ENCODE measurements at regions not wholly inside any gene's neighbourhood (a gene's known extent, or its start where the extent isn't known, plus 50 kb on each side); places are given as distances from the start of the nearest gene placed in this dataset.
A peak's percentile ranks its signal among the peaks of the same experiment; 100 is the strongest.
"Not testable (repeated sequence)": the region's sequence is repeated elsewhere in the genome, so short reads cannot be mapped to it uniquely, and the experiment has no call there.

DNA sequence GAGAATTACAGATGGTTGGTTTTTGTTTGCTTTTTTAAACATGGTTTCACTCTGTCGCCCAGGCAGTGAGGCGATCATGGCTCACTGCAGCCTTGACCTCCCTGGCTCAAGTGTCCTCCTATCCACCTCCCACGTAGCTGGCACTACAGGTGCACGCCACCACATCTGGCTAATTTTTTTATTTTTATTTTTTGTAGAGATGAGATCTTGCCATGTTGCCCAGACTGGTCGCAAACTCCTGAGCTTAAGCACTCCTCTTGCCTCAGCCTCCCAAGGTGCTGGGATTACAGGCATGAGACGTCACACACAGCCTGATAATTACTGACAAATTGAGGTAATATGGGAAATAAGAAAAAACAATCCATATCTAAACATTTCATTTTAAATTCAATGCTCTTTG lies 110.5 kb upstream of the ZSWIM2 start:
- H3K27ac Mint-ChIP-seq, result no peak overlapping the region
- no peaks in the 10 kb centered on the region for H3K9me3 Mint-ChIP-seq
- no peak for ATAC-seq (replicated peaks)
- no peaks in the 10 kb centered on the region for H3K4me1 Mint-ChIP-seq
- DNase-seq, result no peak
- no peaks in the 10 kb centered on the region for H3K27me3 Mint-ChIP-seq
- no peaks in the 10 kb centered on the region for H3K36me3 Mint-ChIP-seq
- no peak overlapping the region for H3K4me3 Mint-ChIP-seq

DNA sequence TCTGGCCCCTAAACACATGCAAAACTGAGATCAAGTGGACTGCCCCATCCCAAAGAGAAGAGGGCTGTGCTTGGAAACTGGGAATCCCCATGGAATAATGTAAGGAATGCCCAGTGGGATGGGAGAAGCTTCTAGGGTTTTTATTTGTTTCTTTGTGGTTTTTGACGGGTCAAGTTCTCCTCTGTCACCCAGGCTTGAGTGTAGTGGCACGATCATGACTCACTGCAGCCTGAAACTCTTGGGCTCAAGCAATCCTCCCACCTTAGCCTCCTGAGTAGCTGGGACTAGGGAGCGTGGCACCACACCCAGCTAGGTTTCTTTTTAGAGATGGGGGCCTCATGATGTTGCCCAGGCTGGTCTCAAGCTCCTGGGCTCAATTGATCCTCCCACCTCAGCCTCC lies 101.7 kb upstream of the ZSWIM2 start:
- H3K27ac Mint-ChIP-seq, result no peak overlapping the region
- H3K27me3 Mint-ChIP-seq, result no peaks in the 10 kb centered on the region
- ATAC-seq (replicated peaks) (no peak), DNase-seq (no peak)
- peaks cover 3 to 12% of the 10 kb centered on the region in 2 donors for H3K4me1 Mint-ChIP-seq
- H3K36me3 Mint-ChIP-seq, result no peaks in the 10 kb centered on the region
- no peaks in the 10 kb centered on the region for H3K9me3 Mint-ChIP-seq
- no peak overlapping the region for H3K4me3 Mint-ChIP-seq

DNA sequence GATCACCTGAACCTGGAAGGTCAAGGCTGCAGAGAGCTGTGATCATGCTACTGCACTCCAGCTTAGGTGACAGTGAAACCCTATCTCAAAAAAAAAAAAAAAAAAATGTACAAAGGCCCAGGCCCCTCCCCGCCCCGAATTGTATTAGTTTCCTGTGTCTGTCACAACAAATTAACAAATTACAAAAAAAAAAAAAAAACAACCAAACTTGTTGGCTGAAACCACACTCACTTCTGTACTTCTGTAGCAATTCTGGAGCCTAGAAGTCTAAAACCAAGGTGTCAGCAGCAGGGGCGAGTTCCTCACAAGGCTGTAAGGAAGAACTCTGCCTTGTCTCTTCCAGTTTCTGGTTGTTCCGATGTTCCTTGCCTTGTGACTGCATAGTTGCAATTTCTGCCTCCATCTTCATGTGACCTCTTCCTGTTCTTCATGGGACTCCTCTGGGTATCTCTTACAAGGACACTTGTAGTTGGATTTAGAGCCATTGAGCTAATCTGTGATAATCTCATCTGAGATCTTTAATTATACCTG lies 100.8 kb upstream of the ZSWIM2 start:
- ATAC-seq (replicated peaks) (no peak), DNase-seq (no peak)
- no peak overlapping the region for H3K4me3 Mint-ChIP-seq
- H3K27ac Mint-ChIP-seq, result no peak overlapping the region
- peaks cover 3 to 12% of the 10 kb centered on the region in 2 donors for H3K4me1 Mint-ChIP-seq
- no peaks in the 10 kb centered on the region for H3K27me3 Mint-ChIP-seq
- H3K36me3 Mint-ChIP-seq, result no peaks in the 10 kb centered on the region
- H3K9me3 Mint-ChIP-seq, result no peaks in the 10 kb centered on the region

DNA sequence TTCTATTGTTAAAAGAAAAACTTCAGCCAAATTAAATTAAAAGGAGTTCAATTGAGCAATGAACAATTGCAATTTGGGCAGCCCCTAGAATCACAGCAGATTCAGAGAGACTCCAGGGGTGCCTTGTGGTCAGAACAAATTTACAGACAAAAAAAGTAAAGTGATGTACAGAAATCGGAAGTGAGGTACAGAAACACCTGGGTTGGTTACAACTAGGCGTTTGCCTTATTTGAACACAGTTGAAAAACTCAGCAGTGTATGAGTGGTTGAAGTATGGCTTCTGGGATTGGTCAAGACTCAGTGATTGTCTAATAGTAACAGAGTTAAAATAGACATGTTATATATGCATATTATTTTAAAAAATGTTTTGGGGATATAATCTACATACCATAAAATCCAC lies 98.5 kb upstream of the ZSWIM2 start:
- no peak overlapping the region for H3K4me3 Mint-ChIP-seq
- H3K4me1 Mint-ChIP-seq, result peaks cover 3 to 12% of the 10 kb centered on the region in 2 donors
- no peaks in the 10 kb centered on the region for H3K27me3 Mint-ChIP-seq
- no peaks in the 10 kb centered on the region for H3K9me3 Mint-ChIP-seq
- no peak for DNase-seq
- no peak for ATAC-seq (replicated peaks)
- no peaks in the 10 kb centered on the region for H3K36me3 Mint-ChIP-seq
- no peak overlapping the region for H3K27ac Mint-ChIP-seq

DNA sequence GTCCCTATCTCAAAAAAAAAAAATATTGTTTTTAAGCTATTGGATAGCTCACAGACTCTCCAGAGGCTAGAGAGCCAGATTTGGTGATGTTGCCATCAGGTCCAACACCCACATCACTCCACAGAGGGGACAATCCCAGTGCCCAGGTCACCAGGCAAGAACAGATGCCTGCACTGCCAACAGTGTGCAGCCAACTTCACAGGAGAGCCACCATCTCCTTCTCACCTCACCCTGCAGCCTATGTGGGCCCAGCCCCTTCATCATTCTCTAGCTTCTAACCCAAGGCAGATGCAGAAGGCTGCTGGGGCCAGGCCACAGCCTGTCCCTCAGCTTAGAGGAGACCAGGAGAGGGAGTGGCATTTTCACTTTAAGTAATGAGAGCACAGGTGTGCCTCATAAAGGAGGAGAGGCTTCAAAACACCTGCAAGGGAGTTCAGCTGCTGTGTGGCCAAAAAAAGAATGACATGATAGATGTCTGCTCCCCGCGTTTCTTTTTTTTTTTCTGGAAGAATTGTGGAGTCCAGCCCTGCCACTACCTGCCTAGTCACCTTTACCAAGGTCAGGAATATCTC lies 98.0 kb upstream of the ZSWIM2 start:
- no peak overlapping the region for H3K27ac Mint-ChIP-seq
- peaks cover 3 to 11% of the 10 kb centered on the region in 2 donors for H3K4me1 Mint-ChIP-seq
- no peaks in the 10 kb centered on the region for H3K27me3 Mint-ChIP-seq
- H3K9me3 Mint-ChIP-seq, result no peaks in the 10 kb centered on the region
- no peak overlapping the region for H3K4me3 Mint-ChIP-seq
- DNase-seq (no peak), ATAC-seq (replicated peaks) (peak in 1 of 2 donors; percentile 15)
- no peaks in the 10 kb centered on the region for H3K36me3 Mint-ChIP-seq

DNA sequence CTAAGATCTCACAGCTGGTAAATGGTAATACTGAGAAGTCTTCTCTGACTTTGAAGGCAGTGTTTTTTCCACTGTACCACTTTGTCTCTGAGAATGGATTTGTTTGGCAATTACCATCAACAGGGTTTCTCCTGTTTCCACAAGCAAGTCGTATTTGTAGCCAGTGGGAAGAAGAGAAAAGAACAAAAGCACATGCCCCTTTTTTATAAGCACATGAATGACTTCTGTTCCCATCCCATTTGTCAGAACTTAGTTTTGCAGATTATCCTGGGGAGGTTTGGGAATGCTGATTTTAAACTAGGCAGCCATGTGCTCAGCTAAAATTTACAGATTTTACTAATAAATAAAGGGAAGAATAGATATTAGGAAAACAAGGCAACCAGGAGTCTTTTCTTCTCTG lies 92.9 kb upstream of the ZSWIM2 start:
- no peak for DNase-seq
- ATAC-seq (replicated peaks), result no peak
- H3K4me1 Mint-ChIP-seq, result no peaks in the 10 kb centered on the region
- H3K9me3 Mint-ChIP-seq, result no peaks in the 10 kb centered on the region
- H3K36me3 Mint-ChIP-seq, result no peaks in the 10 kb centered on the region
- H3K4me3 Mint-ChIP-seq, result no peak overlapping the region
- H3K27me3 Mint-ChIP-seq, result no peaks in the 10 kb centered on the region
- no peak overlapping the region for H3K27ac Mint-ChIP-seq

DNA sequence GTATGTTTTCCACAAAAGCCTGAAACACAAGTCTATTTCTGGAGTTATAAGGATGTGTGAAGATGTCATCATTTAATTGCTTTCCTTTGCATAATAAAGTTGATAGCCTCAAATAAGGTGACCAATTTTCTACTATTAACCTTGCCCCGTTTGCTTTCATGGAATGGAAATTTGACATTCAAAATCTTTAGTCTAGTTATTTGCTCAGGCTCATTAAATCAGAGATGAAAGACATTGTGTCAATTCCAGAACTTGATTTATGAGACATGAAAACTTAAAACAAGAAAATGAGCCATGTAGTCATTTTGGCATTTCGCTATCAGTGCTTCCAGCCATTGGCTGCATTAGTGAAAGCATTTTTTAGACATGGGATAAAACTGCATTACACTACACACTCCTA lies 91.5 kb upstream of the ZSWIM2 start:
- DNase-seq (no peak), ATAC-seq (replicated peaks) (no peak)
- Mint-ChIP-seq H3K4me3 (no peak overlapping the region), H3K27me3 (no peaks in the 10 kb centered on the region), H3K27ac (no peak overlapping the region), H3K36me3 (no peaks in the 10 kb centered on the region), H3K9me3 (no peaks in the 10 kb centered on the region), H3K4me1 (no peaks in the 10 kb centered on the region)

DNA sequence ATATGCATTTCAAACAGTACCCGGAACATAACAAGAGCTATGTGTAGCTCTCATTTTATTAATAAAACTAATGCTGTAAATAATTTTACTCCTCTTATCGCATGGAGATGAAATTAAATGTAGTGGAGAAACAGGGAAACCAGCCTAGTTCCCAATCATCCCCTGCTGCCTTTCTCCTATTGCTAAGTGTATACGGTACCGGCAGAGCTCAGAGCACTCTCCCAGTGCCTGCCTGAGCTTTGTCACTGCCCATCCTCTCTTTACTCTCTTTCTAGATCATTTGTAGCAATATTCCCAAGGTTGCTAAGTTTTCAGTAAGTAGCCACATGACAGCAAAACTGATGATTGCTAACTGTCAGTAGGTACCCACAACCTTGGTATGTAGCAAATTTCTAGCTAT lies 85.5 kb upstream of the ZSWIM2 start:
- no peak for DNase-seq
- ATAC-seq (replicated peaks), result no peak
- no peaks in the 10 kb centered on the region for H3K36me3 Mint-ChIP-seq
- no peaks in the 10 kb centered on the region for H3K27me3 Mint-ChIP-seq
- no peaks in the 10 kb centered on the region for H3K4me1 Mint-ChIP-seq
- no peak overlapping the region for H3K27ac Mint-ChIP-seq
- H3K4me3 Mint-ChIP-seq, result no peak overlapping the region
- no peaks in the 10 kb centered on the region for H3K9me3 Mint-ChIP-seq

DNA sequence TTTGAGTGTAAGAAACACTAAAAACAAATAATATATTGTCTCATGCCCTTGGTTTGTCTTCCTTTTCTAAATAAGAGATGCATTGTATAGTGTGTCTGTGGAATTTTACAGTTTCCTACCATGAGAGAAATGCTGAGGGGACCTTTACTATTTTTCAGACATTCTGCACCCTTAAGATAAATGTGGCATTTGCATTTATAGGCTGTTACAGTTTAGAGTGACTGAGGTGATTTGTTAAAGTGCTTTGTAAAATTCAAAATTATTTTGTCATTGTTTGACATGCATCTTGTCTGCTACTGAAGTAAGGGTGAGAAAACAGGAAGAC lies 78.9 kb upstream of the ZSWIM2 start:
- ATAC-seq (replicated peaks), result no peak

DNA sequence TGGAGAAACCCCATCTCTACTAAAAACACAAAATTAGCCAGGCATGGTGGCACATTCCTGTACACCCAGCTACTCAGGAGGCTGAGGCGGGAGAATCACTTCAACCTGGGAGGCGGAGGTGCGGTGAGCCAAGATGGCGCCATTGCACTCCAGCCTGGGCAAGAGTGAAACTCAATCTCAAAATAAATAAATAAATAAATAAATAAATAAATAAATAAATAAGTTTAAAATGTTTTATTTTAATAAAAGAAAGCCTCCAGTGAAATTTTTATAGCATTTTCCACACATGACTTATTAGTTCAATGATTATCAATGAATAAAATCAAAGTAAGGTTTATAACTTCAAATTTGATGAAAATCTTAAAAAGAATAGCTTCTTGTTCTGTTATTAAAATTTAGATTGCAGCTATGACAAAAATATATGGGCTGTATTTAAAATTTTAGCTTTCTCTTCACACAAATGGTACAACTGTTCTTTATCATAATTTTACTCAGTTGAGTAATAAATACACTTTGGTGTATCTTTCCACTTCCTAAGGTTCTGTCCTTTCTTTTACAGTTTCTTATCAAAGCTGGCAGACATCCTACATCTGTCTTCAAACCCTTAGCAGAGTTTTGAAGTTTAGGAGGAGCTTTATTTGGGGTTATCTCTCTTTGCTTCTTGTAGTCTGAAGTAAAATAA lies 78.4 kb upstream of the ZSWIM2 start:
- no peak for ATAC-seq (replicated peaks)
- no peaks in the 10 kb centered on the region for H3K27me3 Mint-ChIP-seq
- no peak overlapping the region for H3K27ac Mint-ChIP-seq
- H3K4me1 Mint-ChIP-seq, result no peaks in the 10 kb centered on the region
- DNase-seq, result no peak
- H3K36me3 Mint-ChIP-seq, result no peaks in the 10 kb centered on the region
- H3K9me3 Mint-ChIP-seq, result no peaks in the 10 kb centered on the region
- no peak overlapping the region for H3K4me3 Mint-ChIP-seq

More for the DNA sequence above, 78.9 kb upstream of the ZSWIM2 start:
- Mint-ChIP-seq H3K9me3 (no peaks in the 10 kb centered on the region), H3K27me3 (no peaks in the 10 kb centered on the region), H3K4me3 (no peak overlapping the region), H3K4me1 (no peaks in the 10 kb centered on the region), H3K36me3 (no peaks in the 10 kb centered on the region), H3K27ac (no peak overlapping the region)
- DNase-seq, result no peak

DNA sequence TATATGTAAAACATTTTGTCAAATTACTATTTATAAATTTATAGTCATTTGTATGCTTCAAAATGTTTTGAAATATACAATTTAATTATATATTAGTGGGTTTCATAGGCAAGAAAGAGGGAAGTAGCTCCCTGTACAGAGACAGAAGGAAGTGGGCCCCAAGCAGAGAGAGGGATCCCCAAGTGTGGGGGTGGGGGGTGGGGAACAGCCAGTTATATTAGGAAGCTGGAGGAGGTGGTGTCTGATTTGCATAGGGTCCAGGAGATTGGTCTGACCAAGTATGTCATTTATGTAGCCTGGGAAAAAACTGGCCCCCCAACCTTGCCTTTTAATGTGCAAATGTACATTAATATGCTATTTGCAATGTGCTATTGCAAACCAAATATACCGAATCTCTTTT lies 76.5 kb upstream of the ZSWIM2 start:
- Mint-ChIP-seq H3K27me3 (no peaks in the 10 kb centered on the region), H3K36me3 (no peaks in the 10 kb centered on the region), H3K4me3 (no peak overlapping the region), H3K4me1 (no peaks in the 10 kb centered on the region), H3K9me3 (no peaks in the 10 kb centered on the region), H3K27ac (no peak overlapping the region)
- ATAC-seq (replicated peaks), result no peak
- no peak for DNase-seq

DNA sequence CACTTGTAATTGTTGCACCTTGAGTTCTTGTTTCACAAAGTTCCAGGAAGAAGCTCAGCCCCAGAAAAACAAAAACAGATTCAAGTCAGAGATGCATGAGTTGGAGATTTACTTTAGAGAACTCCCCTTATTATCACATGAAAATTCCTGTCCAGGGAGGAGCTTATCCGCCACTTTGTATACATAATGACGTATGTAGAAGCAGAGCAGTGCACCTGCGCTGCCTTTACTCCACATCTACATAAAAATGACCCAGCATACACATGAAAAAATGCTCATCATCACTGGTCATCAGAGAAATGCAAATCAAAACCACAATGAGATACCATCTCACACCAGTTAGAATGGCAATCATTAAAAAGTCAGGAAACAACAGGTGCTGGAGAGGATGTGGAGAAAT lies 73.3 kb upstream of the ZSWIM2 start:
- H3K4me3 Mint-ChIP-seq; H3K27me3 Mint-ChIP-seq; H3K36me3 Mint-ChIP-seq; H3K9me3 Mint-ChIP-seq; H3K4me1 Mint-ChIP-seq; ATAC-seq (replicated peaks); DNase-seq; H3K27ac Mint-ChIP-seq: not testable (repeated sequence)

DNA sequence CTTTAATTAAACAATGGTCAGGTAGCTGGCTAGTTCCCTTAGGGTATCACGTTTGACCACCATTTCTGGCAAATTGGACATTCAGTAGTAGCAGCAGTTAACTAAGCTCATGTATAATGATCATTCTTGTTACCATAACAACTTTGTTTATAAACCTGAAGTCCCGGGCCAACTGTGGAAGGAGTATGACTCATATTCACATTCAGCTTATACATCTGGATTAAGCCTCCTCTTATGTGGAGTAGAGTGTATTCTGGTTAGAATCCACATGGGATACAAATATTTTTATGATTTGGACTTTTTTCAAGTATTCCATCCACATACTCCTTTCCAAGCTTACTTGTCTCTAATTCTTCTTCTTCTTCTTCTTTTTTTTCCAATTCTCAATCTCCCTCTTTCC lies 70.3 kb upstream of the ZSWIM2 start:
- Mint-ChIP-seq H3K4me3 (no peak overlapping the region), H3K27me3 (no peaks in the 10 kb centered on the region), H3K4me1 (peaks cover 0 to under 1% of the 10 kb centered on the region in 2 donors), H3K27ac (no peak overlapping the region), H3K9me3 (no peaks in the 10 kb centered on the region), H3K36me3 (no peaks in the 10 kb centered on the region)
- DNase-seq (no peak), ATAC-seq (replicated peaks) (no peak)

DNA sequence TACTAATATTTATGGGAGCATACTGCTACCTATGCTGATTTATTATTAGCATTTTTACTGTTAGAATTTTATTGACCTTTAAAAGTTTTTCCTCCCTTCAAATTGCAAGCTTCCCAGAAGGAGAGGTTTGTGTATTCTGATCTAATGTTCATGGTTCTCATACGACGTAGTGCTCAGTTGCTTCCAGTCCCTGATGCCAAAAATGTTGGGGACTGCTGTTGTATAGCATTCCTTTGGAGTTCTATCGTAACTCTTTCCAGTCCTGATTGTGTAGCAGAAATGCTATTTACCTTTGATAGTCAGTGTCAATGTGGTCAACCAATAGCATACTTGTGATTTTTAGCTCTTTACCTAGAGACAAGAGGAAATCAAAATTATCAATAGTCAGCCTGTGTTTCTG lies 69.5 kb upstream of the ZSWIM2 start:
- Mint-ChIP-seq H3K27me3 (no peaks in the 10 kb centered on the region), H3K4me1 (peaks cover 2 to 8% of the 10 kb centered on the region in 2 donors), H3K36me3 (no peaks in the 10 kb centered on the region), H3K9me3 (no peaks in the 10 kb centered on the region), H3K27ac (no peak overlapping the region), H3K4me3 (no peak overlapping the region)
- no peak for ATAC-seq (replicated peaks)
- DNase-seq, result no peak

DNA sequence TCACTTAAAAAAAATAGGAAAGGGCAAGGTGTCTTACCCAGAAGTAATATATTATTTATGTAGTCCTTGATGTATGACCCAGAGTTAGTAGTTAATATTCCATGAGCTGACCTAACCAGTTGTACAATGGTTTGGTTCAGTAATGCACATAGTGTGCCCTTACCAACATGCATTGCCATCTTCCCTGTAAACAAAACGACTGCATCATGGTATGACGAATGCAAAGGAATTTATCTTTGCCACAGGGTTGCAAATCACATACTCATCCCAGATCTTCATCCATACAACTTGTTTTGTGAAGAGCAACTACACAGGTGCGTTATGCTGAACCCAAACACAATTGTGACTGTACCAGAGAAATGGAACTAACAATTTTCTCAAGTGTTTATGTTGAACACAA lies 68.9 kb upstream of the ZSWIM2 start:
- Mint-ChIP-seq H3K9me3 (no peaks in the 10 kb centered on the region), H3K4me3 (no peak overlapping the region), H3K36me3 (no peaks in the 10 kb centered on the region), H3K4me1 (peaks cover 2 to 8% of the 10 kb centered on the region in 2 donors), H3K27me3 (no peaks in the 10 kb centered on the region), H3K27ac (no peak overlapping the region)
- ATAC-seq (replicated peaks), result no peak
- no peak for DNase-seq

All from stimulated activated naive B cell treated with anti-CD40 and anti-IgM and Interleukin-4, amounts not matched to agents 10 μg/mL and 1 μg/mL and 100 μg/mL, for 72 hours (primary cell).